ENCODE measurements at regions not wholly inside any gene's neighbourhood (a gene's known extent, or its start where the extent isn't known, plus 50 kb on each side); places are given as distances from the start of the nearest gene placed in this dataset.

GRCh38 chr6:156620331-156620730, 156.8 kb upstream of the ARID1B start:
- TF ChIP-seq EZH2phosphoT487 (IDR thresholded peaks at IDR 0.05; ENCODE audit: borderline replicate concordance), result no peak
- no peak for TF ChIP-seq SIN3A (IDR thresholded peaks at IDR 0.05; ENCODE audit: low read depth)
- TF ChIP-seq, protein P1, sequence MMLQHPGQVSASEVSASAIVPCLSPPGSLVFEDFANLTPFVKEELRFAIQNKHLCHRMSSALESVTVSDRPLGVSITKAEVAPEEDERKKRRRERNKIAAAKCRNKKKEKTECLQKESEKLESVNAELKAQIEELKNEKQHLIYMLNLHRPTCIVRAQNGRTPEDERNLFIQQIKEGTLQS (IDR thresholded peaks at IDR 0.05), result no peak
- TF ChIP-seq POLR2AphosphoS5 (IDR thresholded peaks at IDR 0.05; ENCODE audit: low read depth, low read length), result no peak
- TF ChIP-seq ZFX (IDR thresholded peaks at IDR 0.05), result no peak
- TF ChIP-seq TCF7L2 (IDR thresholded peaks at IDR 0.05; ENCODE audit: borderline replicate concordance, extremely low read depth, insufficient read depth, insufficient read length), result no peak
- TF ChIP-seq SP1 (IDR thresholded peaks at IDR 0.05; ENCODE audit: low read depth), result no peak
- TF ChIP-seq ELF1 (IDR thresholded peaks at IDR 0.05; ENCODE audit: borderline replicate concordance, low read depth), result no peak
- no peak for TF ChIP-seq POLR2A (IDR thresholded peaks at IDR 0.05; ENCODE audit: borderline replicate concordance, extremely low read depth, insufficient read depth, insufficient read length)
- no peak for TF ChIP-seq ZBTB33 (IDR thresholded peaks at IDR 0.05; ENCODE audit: extremely low read depth, insufficient replicate concordance, low read length)
- no peak for TF ChIP-seq EZH2 (IDR thresholded peaks at IDR 0.05)
- TF ChIP-seq ZNF274 (IDR thresholded peaks at IDR 0.05; ENCODE audit: low read depth, low read length), result no peak
- no peak for TF ChIP-seq RAD21 (IDR thresholded peaks at IDR 0.05; ENCODE audit: low read depth)
- TF ChIP-seq JUND (IDR thresholded peaks at IDR 0.05), result no peak
- TF ChIP-seq CBX3 (IDR thresholded peaks at IDR 0.05; ENCODE audit: low read depth), result no peak
- TF ChIP-seq YY1 (IDR thresholded peaks at IDR 0.05; ENCODE audit: extremely low read depth, insufficient replicate concordance, low read depth, low read length), result no peak
- no peak for TF ChIP-seq CTCF (IDR thresholded peaks at IDR 0.05 in 2 of 3, conservative IDR thresholded peaks at IDR 0.05 in 1 of 3; ENCODE audit: borderline replicate concordance in 1 of 3, insufficient read depth in 1 of 3, low read depth in 2 of 3, low read length in 2 of 3)
- TF ChIP-seq, protein P2, sequence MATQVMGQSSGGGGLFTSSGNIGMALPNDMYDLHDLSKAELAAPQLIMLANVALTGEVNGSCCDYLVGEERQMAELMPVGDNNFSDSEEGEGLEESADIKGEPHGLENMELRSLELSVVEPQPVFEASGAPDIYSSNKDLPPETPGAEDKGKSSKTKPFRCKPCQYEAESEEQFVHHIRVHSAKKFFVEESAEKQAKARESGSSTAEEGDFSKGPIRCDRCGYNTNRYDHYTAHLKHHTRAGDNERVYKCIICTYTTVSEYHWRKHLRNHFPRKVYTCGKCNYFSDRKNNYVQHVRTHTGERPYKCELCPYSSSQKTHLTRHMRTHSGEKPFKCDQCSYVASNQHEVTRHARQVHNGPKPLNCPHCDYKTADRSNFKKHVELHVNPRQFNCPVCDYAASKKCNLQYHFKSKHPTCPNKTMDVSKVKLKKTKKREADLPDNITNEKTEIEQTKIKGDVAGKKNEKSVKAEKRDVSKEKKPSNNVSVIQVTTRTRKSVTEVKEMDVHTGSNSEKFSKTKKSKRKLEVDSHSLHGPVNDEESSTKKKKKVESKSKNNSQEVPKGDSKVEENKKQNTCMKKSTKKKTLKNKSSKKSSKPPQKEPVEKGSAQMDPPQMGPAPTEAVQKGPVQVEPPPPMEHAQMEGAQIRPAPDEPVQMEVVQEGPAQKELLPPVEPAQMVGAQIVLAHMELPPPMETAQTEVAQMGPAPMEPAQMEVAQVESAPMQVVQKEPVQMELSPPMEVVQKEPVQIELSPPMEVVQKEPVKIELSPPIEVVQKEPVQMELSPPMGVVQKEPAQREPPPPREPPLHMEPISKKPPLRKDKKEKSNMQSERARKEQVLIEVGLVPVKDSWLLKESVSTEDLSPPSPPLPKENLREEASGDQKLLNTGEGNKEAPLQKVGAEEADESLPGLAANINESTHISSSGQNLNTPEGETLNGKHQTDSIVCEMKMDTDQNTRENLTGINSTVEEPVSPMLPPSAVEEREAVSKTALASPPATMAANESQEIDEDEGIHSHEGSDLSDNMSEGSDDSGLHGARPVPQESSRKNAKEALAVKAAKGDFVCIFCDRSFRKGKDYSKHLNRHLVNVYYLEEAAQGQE (IDR thresholded peaks at IDR 0.05; ENCODE audit: low read depth), result no peak
- CTCF ChIA-PET, result no interaction called here

More at GRCh38 chr6:156620331-156620730, 156.8 kb upstream of the ARID1B start:
- Histone ChIP-seq H3K4me3 (replicated peaks in 1 of 2; ENCODE audit: low read depth in 1 of 2, low read length in 2 of 2) (no peak overlapping the region), H4K20me1 (ENCODE audit: insufficient read depth) (no peaks in the 10 kb centered on the region), H3K4me2 (ENCODE audit: low read length) (no peak overlapping the region), H3K27me3 (ENCODE audit: insufficient read depth, low read length) (no peaks in the 10 kb centered on the region), H3K4me1 (ENCODE audit: control insufficient read depth in 1 of 2, insufficient read depth in 2 of 2, low read length in 2 of 2) (no peaks in the 10 kb centered on the region), H3K9me3 (ENCODE audit: control insufficient read depth in 1 of 2, insufficient read depth in 1 of 2, low read depth in 1 of 2, low read length in 2 of 2) (no peaks in the 10 kb centered on the region), H3K27ac (ENCODE audit: low read depth, low read length) (no peak overlapping the region), H3K79me2 (ENCODE audit: insufficient read depth, low read length) (no peaks in the 10 kb centered on the region), H3K36me3 (ENCODE audit: control insufficient read depth in 1 of 2, insufficient read depth in 2 of 2, low read length in 2 of 2) (no peaks in the 10 kb centered on the region), H3K9me2 (ENCODE audit: insufficient read depth) (no peaks in the 10 kb centered on the region), H2AFZ (ENCODE audit: low read depth, low read length, poor library complexity, severe bottlenecking) (no peak overlapping the region), H3K9ac (ENCODE audit: low read length) (no peak overlapping the region)
- POLR2A ChIA-PET, result no interaction called here
- no TSS peak for BruUV-seq (replicated peaks)
- RAD21 ChIA-PET (ENCODE audit: low non-redundant PET in 1 of 2, low total read pairs in 2 of 2, uncharacterized antibody in 2 of 2, unreplicated experiment in 2 of 2), result no interaction called here
- no peak for ATAC-seq
- intact Hi-C loops (cut with micrococcal nuclease), result no loop called here
- DNase-seq (ENCODE audit: low read depth, low spot score), result no peak
